HG03039 (cell line): ENCODE measurements at regions not wholly inside any gene's neighbourhood (a gene's known extent, or its start where the extent isn't known, plus 50 kb on each side); places are given as distances from the start of the nearest gene placed in this dataset.

Experiments
- ATAC-seq: cut with Tn5 transposase; IDR thresholded peaks from one replicate; pipeline ENCODE4 v1.9.1; 2021; ENCODE audit warnings: mild to moderate bottlenecking, moderate library complexity; ENCODE audit not compliant: unreplicated experiment

GRCh38 chr13:34294483-34295129 is 476.7 kb downstream of the RFC3 start:
- ATAC-seq: no peak

GRCh38 chr13:34300559-34300958 is 482.6 kb downstream of the RFC3 start:
- ATAC-seq: no peak

- no peak for ATAC-seq
Observed at GRCh38 chr13:34302596-34302995, 484.6 kb downstream of the RFC3 start.

GRCh38 chr13:34303346-34303745 is 485.4 kb downstream of the RFC3 start:
- ATAC-seq: no peak

- no peak for ATAC-seq
Observed at GRCh38 chr13:34307607-34308006, 489.7 kb downstream of the RFC3 start.

GRCh38 chr13:34308725-34309124 is 490.8 kb downstream of the RFC3 start:
- ATAC-seq: no peak

- no peak for ATAC-seq
Observed at GRCh38 chr13:34310539-34310938, 492.6 kb downstream of the RFC3 start.

- ATAC-seq: no peak
Observed at GRCh38 chr13:34311251-34311650, 493.3 kb downstream of the RFC3 start.

- no peak for ATAC-seq
Observed at GRCh38 chr13:34312578-34312977, 494.6 kb downstream of the RFC3 start.

- ATAC-seq: no peak
Observed at GRCh38 chr13:34320084-34320483, 502.1 kb downstream of the RFC3 start.

GRCh38 chr13:34322014-34322742 is 504.2 kb downstream of the RFC3 start:
- no peak for ATAC-seq

GRCh38 chr13:34322743-34323074 is 504.8 kb downstream of the RFC3 start:
- no peak for ATAC-seq

- ATAC-seq: no peak
Observed at GRCh38 chr13:34335014-34336007, 517.4 kb downstream of the RFC3 start.

- no peak for ATAC-seq
Observed at GRCh38 chr13:34338102-34338501, 520.2 kb downstream of the RFC3 start.

GRCh38 chr13:34340534-34340933 is 522.6 kb downstream of the RFC3 start:
- no peak for ATAC-seq

- no peak for ATAC-seq
Observed at GRCh38 chr13:34343413-34343940, 525.5 kb downstream of the RFC3 start.

- ATAC-seq: no peak
Observed at GRCh38 chr13:34344816-34345215, 526.9 kb downstream of the RFC3 start.

GRCh38 chr13:34345258-34345965 is 527.5 kb downstream of the RFC3 start:
- ATAC-seq: no peak

- no peak for ATAC-seq
Observed at GRCh38 chr13:34346626-34347025, 528.7 kb downstream of the RFC3 start.

GRCh38 chr13:34347784-34348573 is 530.0 kb downstream of the RFC3 start:
- no peak for ATAC-seq
